HG03060 (cell line): ENCODE measurements at regions not wholly inside any gene's neighbourhood (a gene's known extent, or its start where the extent isn't known, plus 50 kb on each side); places are given as distances from the start of the nearest gene placed in this dataset.

Source experiments
- ATAC-seq: cut with Tn5 transposase; IDR thresholded peaks from one replicate; pipeline ENCODE4 v1.9.1; 2021; ENCODE audit warnings: low read depth, moderate number of reproducible peaks; ENCODE audit not compliant: unreplicated experiment

- peak; percentile 63 for ATAC-seq
Measured at GRCh38 chr5:68378204-68378820, 162.8 kb downstream of the PIK3R1 start.

- ATAC-seq, result no peak
Measured at GRCh38 chr5:68379275-68380036, 163.9 kb downstream of the PIK3R1 start.

- ATAC-seq, result no peak
Measured at GRCh38 chr5:68380078-68380477, 164.5 kb downstream of the PIK3R1 start.

- no peak for ATAC-seq
Measured at GRCh38 chr5:68381060-68381459, 165.5 kb downstream of the PIK3R1 start.

GRCh38 chr5:68381909-68382308 is 166.4 kb downstream of the PIK3R1 start:
- ATAC-seq, result no peak

- ATAC-seq, result no peak
Measured at GRCh38 chr5:68382640-68383039, 167.1 kb downstream of the PIK3R1 start.

GRCh38 chr5:68383888-68384310 is 168.3 kb downstream of the PIK3R1 start:
- ATAC-seq, result no peak

GRCh38 chr5:68384936-68385594 is 169.5 kb downstream of the PIK3R1 start:
- no peak for ATAC-seq

- no peak for ATAC-seq
Measured at GRCh38 chr5:68385936-68386335, 170.4 kb downstream of the PIK3R1 start.

GRCh38 chr5:68387074-68387796 is 171.7 kb downstream of the PIK3R1 start:
- ATAC-seq, result no peak

GRCh38 chr5:68389618-68390017 is 174.1 kb downstream of the PIK3R1 start:
- no peak for ATAC-seq

- ATAC-seq, result no peak
Measured at GRCh38 chr5:68392617-68393016, 177.1 kb downstream of the PIK3R1 start.

- no peak for ATAC-seq
Measured at GRCh38 chr5:68395302-68395701, 179.7 kb downstream of the PIK3R1 start.

- ATAC-seq, result no peak
Measured at GRCh38 chr5:68395926-68396511, 180.5 kb downstream of the PIK3R1 start.

- ATAC-seq, result no peak
Measured at GRCh38 chr5:68396722-68397121, 181.2 kb downstream of the PIK3R1 start.

- no peak for ATAC-seq
Measured at GRCh38 chr5:68398146-68398812, 182.7 kb downstream of the PIK3R1 start.

GRCh38 chr5:68403301-68403700 is 187.7 kb downstream of the PIK3R1 start:
- no peak for ATAC-seq

GRCh38 chr5:68404246-68404645 is 188.7 kb downstream of the PIK3R1 start:
- ATAC-seq, result no peak

- ATAC-seq, result no peak
Measured at GRCh38 chr5:68405026-68405684, 189.6 kb downstream of the PIK3R1 start.
